UCSD-AML1 (cell line): ENCODE measurements at regions not wholly inside any gene's neighbourhood (a gene's known extent, or its start where the extent isn't known, plus 50 kb on each side); places are given as distances from the start of the nearest gene placed in this dataset.

Experiments used
- DNase-seq: peaks from one replicate; lab custom pipeline; 2025; ENCODE audit not compliant: unreplicated experiment; lab: John Stamatoyannopoulos, UW

DNA sequence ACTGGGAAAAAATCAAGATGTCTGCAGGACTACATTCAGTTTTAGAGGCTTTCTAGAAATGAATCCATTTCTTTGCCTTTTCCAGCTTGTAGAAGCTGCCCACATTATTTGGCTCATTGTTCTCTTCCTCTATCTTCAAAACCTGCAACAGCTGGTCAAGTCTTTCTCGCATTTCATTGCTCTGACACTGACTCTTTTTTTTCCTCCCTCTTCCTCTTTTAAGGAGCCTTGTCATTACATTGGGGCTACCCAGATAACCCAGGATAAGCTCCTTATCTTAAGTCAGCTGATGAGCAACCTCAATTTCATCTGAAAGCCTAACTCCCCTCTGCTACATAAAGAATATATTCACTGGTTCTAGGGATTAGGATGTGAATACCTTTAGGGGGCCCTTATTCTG is 53.2 kb upstream of the CEP162 start:
- no peak for DNase-seq

DNA sequence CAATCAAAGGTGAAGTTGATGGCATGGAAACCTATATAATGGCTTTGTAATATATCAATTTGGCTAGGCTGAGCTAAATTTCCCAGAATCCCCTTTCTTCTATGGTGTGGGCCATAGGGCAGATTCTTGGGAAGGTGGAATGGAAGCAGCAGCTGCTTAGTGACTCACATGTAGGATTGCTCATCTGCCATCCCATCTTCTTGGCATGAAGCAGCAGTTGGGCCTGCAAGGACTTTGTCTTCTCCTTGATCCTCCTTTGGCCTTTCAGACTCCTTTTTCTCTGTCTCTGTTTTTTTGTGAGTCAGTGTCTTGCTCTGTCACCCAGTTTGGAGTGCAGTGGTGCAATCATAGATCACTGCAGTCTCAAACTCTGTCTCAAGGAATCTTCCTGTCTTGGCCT is 52.6 kb upstream of the CEP162 start:
- no peak for DNase-seq

DNA sequence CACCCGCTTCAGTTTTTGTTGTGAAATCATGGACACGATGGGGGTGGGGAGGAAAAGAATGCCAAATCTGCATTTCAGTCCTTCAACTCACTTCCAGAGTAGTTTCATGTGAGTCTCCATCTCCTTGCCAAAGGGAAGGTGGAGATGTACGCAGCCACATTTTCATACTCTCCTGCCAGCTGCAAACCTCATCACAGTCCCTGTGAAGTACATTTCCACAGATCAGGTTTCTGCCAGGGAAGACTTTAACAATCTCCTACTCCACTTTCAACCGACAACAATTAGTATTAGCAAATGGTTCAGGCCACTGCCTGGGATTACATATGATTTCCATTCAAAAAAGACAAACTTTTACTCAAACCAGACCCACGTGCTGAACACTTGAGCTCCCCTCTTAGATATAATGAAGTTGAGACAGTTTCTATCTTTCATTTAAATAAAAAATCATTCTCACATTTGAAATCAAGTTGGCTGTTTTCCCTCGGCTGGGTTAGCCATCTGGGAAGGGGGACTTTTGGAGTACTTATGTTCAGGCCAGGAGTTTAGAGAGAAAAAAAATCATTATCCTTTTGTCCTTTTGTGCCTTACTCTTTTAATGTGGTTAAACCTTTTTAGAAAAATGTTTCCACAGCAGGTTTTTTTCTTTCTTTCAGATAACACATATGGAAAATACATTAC is 51.0 kb upstream of the CEP162 start:
- no peak for DNase-seq
